Smooth muscle cell (in vitro differentiated cells): ENCODE measurements at regions not wholly inside any gene's neighbourhood (a gene's known extent, or its start where the extent isn't known, plus 50 kb on each side); places are given as distances from the start of the nearest gene placed in this dataset.
A peak's percentile ranks its signal among the peaks of the same experiment; 100 is the strongest.
"Not testable (repeated sequence)": the region's sequence is repeated elsewhere in the genome, so short reads cannot be mapped to it uniquely, and the experiment has no call there.

Experiments
- DNase-seq: peaks from one replicate; lab custom pipeline; 2025; ENCODE audit not compliant: unreplicated experiment; lab: John Stamatoyannopoulos, UW
- H2AFZ ChIP-seq: fragments of 200-600 bp; sonication (generic); 2 replicates; pipeline ENCODE4 v1.6.0; 2016; ENCODE audit warnings: antibody characterized with exemption, low read depth, mild to moderate bottlenecking
- H3F3A ChIP-seq: fragments of 200-600 bp; sonication (generic); 2 replicates; pipeline ENCODE4 v1.6.0; 2017; ENCODE audit warnings: antibody characterized with exemption, low read depth
- H3K27ac ChIP-seq: fragments of 200-600 bp; sonication (generic); 2 replicates; pipeline ENCODE4 v1.5.1; 2016; ENCODE audit warnings: low read depth, mild to moderate bottlenecking
- H3K27me3 ChIP-seq: fragments of 200-600 bp; sonication (generic); 2 replicates; pipeline ENCODE4 v1.6.1; 2016; ENCODE audit warnings: low read depth, mild to moderate bottlenecking
- H3K36me3 ChIP-seq: fragments of 200-600 bp; sonication (generic); 2 replicates; pipeline ENCODE4 v1.5.1; 2016; ENCODE audit warnings: low read depth
- H3K4me1 ChIP-seq: fragments of 200-600 bp; sonication (generic); 2 replicates; pipeline ENCODE4 v1.5.1; 2016; ENCODE audit warnings: low read depth
- H3K4me2 ChIP-seq: fragments of 200-600 bp; sonication (generic); 2 replicates; pipeline ENCODE4 v1.6.0; 2016; ENCODE audit warnings: mild to moderate bottlenecking
- H3K4me3 ChIP-seq: fragments of 200-600 bp; sonication (generic); 2 replicates; pipeline ENCODE4 v1.5.1; 2016; ENCODE audit warnings: mild to moderate bottlenecking
- H3K79me2 ChIP-seq: fragments of 200-600 bp; sonication (generic); 2 replicates; pipeline ENCODE4 v1.6.0; 2016; ENCODE audit warnings: low read depth, mild to moderate bottlenecking
- H3K9ac ChIP-seq: fragments of 200-600 bp; sonication (generic); 2 replicates; pipeline ENCODE4 v1.6.0; 2016; ENCODE audit warnings: low read depth
- H3K9me3 ChIP-seq: fragments of 200-600 bp; sonication (generic); replicated peaks from 2 replicates; pipeline ENCODE4 v1.5.1; 2016; ENCODE audit warnings: low read depth
- H4K20me1 ChIP-seq: fragments of 200-600 bp; sonication (generic); 2 replicates; pipeline ENCODE4 v1.6.0; 2016; ENCODE audit warnings: low read depth
- CTCF ChIP-seq: fragments of 200-600 bp; sonication (generic); IDR thresholded peaks from 2 replicates; pipeline ENCODE4 v1.5.1; 2017; ENCODE audit warnings: borderline replicate concordance, mild to moderate bottlenecking, antibody characterized with exemption; ENCODE audit not compliant: insufficient read depth, poor library complexity, severe bottlenecking
- WGBS: methylation state at CpG from one replicate; pipeline ENCODE4 v1.1.7; 2016; ENCODE audit warnings: low lambda C conversion rate; 5-methylcytosine and 5-hydroxymethylcytosine counted together

- H3K9me3 ChIP-seq, result no peaks in the 10 kb centered on the region
Observed at GRCh38 chr7:29627631-29628030, 64.0 kb downstream of the PRR15 start.

GRCh38 chr7:29629507-29629906 lies 65.9 kb downstream of the PRR15 start:
- H3K4me1 ChIP-seq, result no peaks in the 10 kb centered on the region
- 99% methylated on average over 3 of the region's 3 CpGs for WGBS
- H2AFZ ChIP-seq, result no peak overlapping the region
- no peaks in the 10 kb centered on the region for H3K36me3 ChIP-seq
- DNase-seq, result no peak
- H3K4me3 ChIP-seq, result no peak overlapping the region
- no peaks in the 10 kb centered on the region for H3K79me2 ChIP-seq
- H3F3A ChIP-seq, result no peaks in the 10 kb centered on the region
- H3K9ac ChIP-seq, result no peak overlapping the region
- H3K27ac ChIP-seq, result no peak overlapping the region
- TF ChIP-seq CTCF, result no peak
- H3K4me2 ChIP-seq, result no peak overlapping the region
- H4K20me1 ChIP-seq, result no peaks in the 10 kb centered on the region
- H3K9me3 ChIP-seq, result no peaks in the 10 kb centered on the region
- peaks cover 22% of the 10 kb centered on the region for H3K27me3 ChIP-seq

More at GRCh38 chr7:29627631-29628030, 64.0 kb downstream of the PRR15 start:
- H3K27me3 ChIP-seq, result peaks cover 23% of the 10 kb centered on the region
- no peak overlapping the region for H3K27ac ChIP-seq
- DNase-seq, result no peak
- H4K20me1 ChIP-seq, result no peaks in the 10 kb centered on the region
- H2AFZ ChIP-seq, result no peak overlapping the region
- H3F3A ChIP-seq, result no peaks in the 10 kb centered on the region
- no peaks in the 10 kb centered on the region for H3K36me3 ChIP-seq
- no peak overlapping the region for H3K4me2 ChIP-seq
- H3K4me1 ChIP-seq, result no peaks in the 10 kb centered on the region
- WGBS, result 91% methylated on average over 2 of the region's 2 CpGs
- no peak overlapping the region for H3K4me3 ChIP-seq
- H3K9ac ChIP-seq, result no peak overlapping the region
- no peaks in the 10 kb centered on the region for H3K79me2 ChIP-seq
- no peak for TF ChIP-seq CTCF

GRCh38 chr7:29635067-29636008 lies 71.7 kb downstream of the PRR15 start:
- H3K4me1 ChIP-seq, H3K79me2 ChIP-seq, H3K27ac ChIP-seq, DNase-seq, H3K36me3 ChIP-seq, H4K20me1 ChIP-seq, H3K27me3 ChIP-seq, H3F3A ChIP-seq, H3K9me3 ChIP-seq, H3K4me2 ChIP-seq, H3K4me3 ChIP-seq, H3K9ac ChIP-seq, H2AFZ ChIP-seq: not testable (repeated sequence)
- peak; percentile 53 for TF ChIP-seq CTCF
- 41% methylated on average over 5 of the region's 5 CpGs for WGBS

GRCh38 chr7:29636009-29636351 lies 72.3 kb downstream of the PRR15 start:
- Histone ChIP-seq H4K20me1 (no peaks in the 10 kb centered on the region), H3K4me2 (no peak overlapping the region), H3K9ac (no peak overlapping the region), H3K79me2 (no peaks in the 10 kb centered on the region), H2AFZ (no peak overlapping the region), H3K9me3 (no peaks in the 10 kb centered on the region), H3K36me3 (no peaks in the 10 kb centered on the region), H3K27ac (no peak overlapping the region), H3F3A (no peaks in the 10 kb centered on the region), H3K27me3 (no peaks in the 10 kb centered on the region), H3K4me3 (no peak overlapping the region), H3K4me1 (no peaks in the 10 kb centered on the region)
- TF ChIP-seq CTCF, result no peak
- 66% methylated on average over 1 of the region's 1 CpG for WGBS
- DNase-seq, result no peak
